H1 (cell line): ENCODE measurements at regions not wholly inside any gene's neighbourhood (a gene's known extent, or its start where the extent isn't known, plus 50 kb on each side); places are given as distances from the start of the nearest gene placed in this dataset.

ENCODE experiments used
- CTCF ChIA-PET: fragments of 300-600 bp; sonication (Branson Sonifier 250); formaldehyde crosslinking; loops from one replicate; lab custom pipeline; 2021; ENCODE audit not compliant: partially characterized antibody; lab: Charles Lee
- POLR2A ChIA-PET: fragments of 300-600 bp; sonication (Branson Sonifier 250); formaldehyde crosslinking; loops from one replicate; lab custom pipeline; 2021; ENCODE audit warnings: inconsistent platforms; ENCODE audit not compliant: partially characterized antibody; lab: Charles Lee
- DNase-seq, 2 experiments: peaks; one replicate each; pipeline versions ENCODE4 v3.0.0 to v3.0.0-alpha.2; 2010 to 2022; ENCODE audit warnings: low spot score in 2 of 2, low read depth in 1 of 2, mixed read lengths in 1 of 2
- FAIRE-seq: peaks from 2 replicates; lab custom pipeline; 2011; peaks lifted over from hg19 to GRCh38; lab: Jason Lieb, UNC
- H2AFZ ChIP-seq: 2 replicates; pipeline ENCODE4 v1.8.1; 2012; ENCODE audit warnings: low read length, inconsistent platforms
- H2AK5ac ChIP-seq: 2 replicates; pipeline ENCODE4 v1.6.1; 2013; ENCODE audit warnings: low read depth, low read length
- H2BK120ac ChIP-seq: replicated peaks from 2 replicates; pipeline ENCODE3; 2013; ENCODE audit warnings: low read depth, low read length, inconsistent platforms
- H2BK12ac ChIP-seq: 2 replicates; pipeline ENCODE4 v1.6.1; 2013; ENCODE audit warnings: low read depth, low read length
- H2BK15ac ChIP-seq: 2 replicates; pipeline ENCODE4 v1.6.1; 2013; ENCODE audit warnings: low read length
- H2BK20ac ChIP-seq: 2 replicates; pipeline ENCODE4 v1.6.1; 2013; ENCODE audit warnings: low read length
- H2BK5ac ChIP-seq: 2 replicates; pipeline ENCODE4 v1.6.1; 2013; ENCODE audit warnings: low read depth, low read length
- H3K14ac ChIP-seq: 2 replicates; pipeline ENCODE4 v1.6.1; 2013; ENCODE audit warnings: inconsistent platforms; ENCODE audit not compliant: insufficient read length
- H3K18ac ChIP-seq: 2 replicates; pipeline ENCODE4 v1.6.1; 2013; ENCODE audit warnings: low read length; ENCODE audit errors: extremely low read depth
- H3K23ac ChIP-seq: 2 replicates; pipeline ENCODE4 v1.6.1; 2013; ENCODE audit warnings: inconsistent platforms; ENCODE audit not compliant: insufficient read length
- H3K23me2 ChIP-seq: 2 replicates; pipeline ENCODE4 v1.6.1; 2013; ENCODE audit warnings: low read depth, low read length
- H3K27ac ChIP-seq: 2 replicates; pipeline ENCODE4 v1.6.1; 2011; ENCODE audit warnings: low read depth, low read length, inconsistent platforms
- H3K27me3 ChIP-seq, 4 experiments: replicated peaks in 1 of 4; 1 replicate in 1 of 4; 2 replicates in 3 of 4; pipeline versions ENCODE4 v1.6.1 to v1.8.1; 2011 to 2013; ENCODE audit warnings: low read length in 3 of 4, mild to moderate bottlenecking in 3 of 4, inconsistent platforms in 2 of 4, mixed read lengths in 2 of 4, moderate library complexity in 1 of 4; ENCODE audit not compliant: control insufficient read depth in 3 of 4, insufficient read depth in 3 of 4; ENCODE audit errors: extremely low read depth in 1 of 4
- H3K36me3 ChIP-seq, 4 experiments: 2 replicates each; pipeline versions ENCODE4 v1.6.1 to v1.8.1; 2011 to 2013; ENCODE audit warnings: mild to moderate bottlenecking in 4 of 4, low read length in 3 of 4, moderate library complexity in 2 of 4, control low read depth in 1 of 4, inconsistent platforms in 1 of 4; ENCODE audit not compliant: insufficient read depth in 4 of 4, control insufficient read depth in 2 of 4
- H3K4ac ChIP-seq: replicated peaks from 2 replicates; pipeline ENCODE3; 2013; ENCODE audit warnings: low read length, low read depth, mixed read lengths, inconsistent platforms; ENCODE audit not compliant: insufficient read length
- H3K4me1 ChIP-seq, 4 experiments: replicated peaks in 1 of 4; 1 replicate in 1 of 4; 2 replicates in 3 of 4; pipeline versions ENCODE4 v1.6.1 to v1.8.1; 2011 to 2013; ENCODE audit warnings: low read length in 3 of 4, inconsistent platforms in 2 of 4, mixed read lengths in 1 of 4; ENCODE audit not compliant: insufficient read depth in 4 of 4, control insufficient read depth in 3 of 4
- H3K4me2 ChIP-seq, 2 experiments: 2 replicates each; pipeline versions ENCODE4 v1.6.1 to v1.8.1; 2011 to 2013; ENCODE audit warnings: low read depth in 2 of 2, low read length in 2 of 2, control low read depth in 1 of 2, inconsistent platforms in 1 of 2, mild to moderate bottlenecking in 1 of 2; ENCODE audit not compliant: insufficient read depth in 1 of 2
- H3K4me3 ChIP-seq, 4 experiments: fragments of 200-600, 300-600 bp in 1 of 4; sonication (generic), shearing (Covaris generic), sonication (Bioruptor Twin) in 1 of 4; 2 replicates each; pipeline versions ENCODE4 v1.5.1 to v1.8.1; 2011 to 2016; ENCODE audit warnings: low read length in 4 of 4, low read depth in 3 of 4, control low read depth in 2 of 4, inconsistent platforms in 2 of 4, mild to moderate bottlenecking in 2 of 4, mixed read lengths in 1 of 4, moderate library complexity in 1 of 4; ENCODE audit not compliant: insufficient read depth in 2 of 4; ENCODE audit errors: extremely low read depth in 1 of 4
- H3K56ac ChIP-seq: replicated peaks from 2 replicates; pipeline ENCODE3; 2013; ENCODE audit warnings: low read depth, mild to moderate bottlenecking, mixed read lengths, low read length, inconsistent platforms; ENCODE audit not compliant: insufficient read length
- H3K79me1 ChIP-seq: 2 replicates; pipeline ENCODE4 v1.6.1; 2013; ENCODE audit warnings: low read depth, low read length, control low read depth
- H3K79me2 ChIP-seq, 2 experiments: 2 replicates each; pipeline versions ENCODE4 v1.6.1 to v1.8.1; 2012 to 2013; ENCODE audit warnings: low read length in 2 of 2, mild to moderate bottlenecking in 2 of 2, inconsistent platforms in 1 of 2; ENCODE audit not compliant: insufficient read depth in 2 of 2, control insufficient read depth in 1 of 2
- H3K9ac ChIP-seq, 4 experiments: replicated peaks in 1 of 4; 1 replicate in 1 of 4; 2 replicates in 3 of 4; pipeline versions ENCODE4 v1.6.1 to v1.8.1; 2011 to 2013; ENCODE audit warnings: low read depth in 3 of 4, low read length in 3 of 4, control low read depth in 2 of 4, mild to moderate bottlenecking in 2 of 4, moderate library complexity in 2 of 4, inconsistent platforms in 1 of 4; ENCODE audit errors: extremely low read depth in 1 of 4
- H3K9me3 ChIP-seq, 2 experiments: 2 replicates each; pipeline versions ENCODE4 v1.6.1 to v1.8.1; 2012 to 2013; ENCODE audit warnings: mild to moderate bottlenecking in 2 of 2, moderate library complexity in 2 of 2, control low read depth in 1 of 2, inconsistent platforms in 1 of 2, low read depth in 1 of 2, low read length in 1 of 2, mixed read lengths in 1 of 2; ENCODE audit not compliant: insufficient read depth in 2 of 2
- H4K20me1 ChIP-seq, 2 experiments: replicated peaks in 1 of 2; 2 replicates each; pipeline versions ENCODE3 to v1.8.1; 2011 to 2013; ENCODE audit warnings: inconsistent platforms in 2 of 2, low read length in 2 of 2, mild to moderate bottlenecking in 1 of 2; ENCODE audit not compliant: insufficient read depth in 2 of 2, control insufficient read depth in 1 of 2
- H4K5ac ChIP-seq: 2 replicates; pipeline ENCODE4 v1.6.1; 2013; ENCODE audit warnings: low read length, low read depth, mixed read lengths, inconsistent platforms; ENCODE audit not compliant: insufficient read length
- H4K8ac ChIP-seq: 2 replicates; pipeline ENCODE4 v1.8.0; 2013; ENCODE audit warnings: mild to moderate bottlenecking, moderate library complexity, low read length, inconsistent platforms; ENCODE audit not compliant: insufficient read depth; ENCODE audit errors: extremely low read depth
- H4K91ac ChIP-seq: replicated peaks from 2 replicates; pipeline ENCODE3; 2013; ENCODE audit warnings: low read length, mixed read lengths, inconsistent platforms; ENCODE audit not compliant: insufficient read length
- BRCA1 ChIP-seq: IDR thresholded peaks from 2 replicates; pipeline ENCODE4 v1.6.1; 2012; ENCODE audit warnings: low read depth, low read length, improper control_type of control experiment
- CBX5 ChIP-seq: fragments of 300-800, 300-1000 bp; sonication (generic); IDR thresholded peaks from 2 replicates; pipeline ENCODE4 v1.7.1; 2016; ENCODE audit warnings: antibody characterized with exemption, low read length, low read depth
- CHD2 ChIP-seq: IDR thresholded peaks from 2 replicates; pipeline ENCODE4 v1.6.1; 2012; ENCODE audit warnings: low read length, improper control_type of control experiment
- CREB1 ChIP-seq: IDR thresholded peaks from 2 replicates; pipeline ENCODE4 v1.6.1; 2012; ENCODE audit warnings: inconsistent platforms
- HDAC2 ChIP-seq, 2 experiments: fragments of 300-600 bp in 1 of 2; sonication (generic) in 1 of 2; IDR thresholded peaks; 2 replicates each; pipeline ENCODE4 v1.6.1; 2011 to 2012; ENCODE audit warnings: low read depth in 2 of 2, low read length in 2 of 2, mild to moderate bottlenecking in 2 of 2, moderate library complexity in 2 of 2, borderline replicate concordance in 1 of 2, inconsistent platforms in 1 of 2
- HDAC6 ChIP-seq: IDR thresholded peaks from one replicate; pipeline ENCODE4 v1.7.1; 2012; ENCODE audit warnings: low read depth, mild to moderate bottlenecking, inconsistent platforms, low read length, moderate library complexity
- NRF1 ChIP-seq: IDR thresholded peaks from 2 replicates; pipeline ENCODE4 v1.6.1; 2011; ENCODE audit warnings: mild to moderate bottlenecking, low read depth, low read length, improper control_type of control experiment
- POLR2AphosphoS5 ChIP-seq: IDR thresholded peaks from 2 replicates; pipeline ENCODE4 v1.6.1; 2011; ENCODE audit warnings: low read depth, low read length
- SRF ChIP-seq: IDR thresholded peaks from 2 replicates; pipeline ENCODE4 v1.6.1; 2011; ENCODE audit warnings: mild to moderate bottlenecking, low read depth, low read length, moderate library complexity
- TAF1 ChIP-seq: IDR thresholded peaks from 2 replicates; pipeline ENCODE4 v1.6.1; 2011; ENCODE audit warnings: mild to moderate bottlenecking, low read depth, low read length
- TAF7 ChIP-seq: optimal IDR thresholded peaks from 2 replicates; pipeline ENCODE3; 2011; ENCODE audit warnings: low read depth, mild to moderate bottlenecking, inconsistent platforms, low read length, moderate library complexity, borderline replicate concordance
- TEAD4 ChIP-seq: IDR thresholded peaks from 2 replicates; pipeline ENCODE4 v1.6.1; 2012; ENCODE audit warnings: low read depth, low read length, inconsistent platforms, mixed read lengths
- ZNF274 ChIP-seq: IDR thresholded peaks from 2 replicates; pipeline ENCODE4 v1.7.0; 2012; ENCODE audit warnings: low read length, borderline replicate concordance; ENCODE audit errors: extremely low read depth
- WGBS, 2 experiments: shearing (Covaris generic) in 1 of 2; methylation state at CpG; one replicate each; pipeline versions ENCODE4 v1.1.6 to v1.1.7; 2013 to 2015; ENCODE audit warnings: low lambda C conversion rate in 2 of 2, mixed read lengths in 2 of 2, inconsistent platforms in 1 of 2, low coverage in 1 of 2, missing lambda C conversion rate in 1 of 2; ENCODE audit not compliant: insufficient replicate concordance in 2 of 2, insufficient coverage in 1 of 2, insufficient read length in 1 of 2; ENCODE audit errors: extremely low coverage in 1 of 2, missing lambda C conversion rate in 1 of 2; 5-methylcytosine and 5-hydroxymethylcytosine counted together
- TF ChIP-seq, protein P1 (sequence below): IDR thresholded peaks from 2 replicates; pipeline ENCODE4 v1.6.1; 2012; ENCODE audit warnings: low read length, inconsistent platforms

DNA sequence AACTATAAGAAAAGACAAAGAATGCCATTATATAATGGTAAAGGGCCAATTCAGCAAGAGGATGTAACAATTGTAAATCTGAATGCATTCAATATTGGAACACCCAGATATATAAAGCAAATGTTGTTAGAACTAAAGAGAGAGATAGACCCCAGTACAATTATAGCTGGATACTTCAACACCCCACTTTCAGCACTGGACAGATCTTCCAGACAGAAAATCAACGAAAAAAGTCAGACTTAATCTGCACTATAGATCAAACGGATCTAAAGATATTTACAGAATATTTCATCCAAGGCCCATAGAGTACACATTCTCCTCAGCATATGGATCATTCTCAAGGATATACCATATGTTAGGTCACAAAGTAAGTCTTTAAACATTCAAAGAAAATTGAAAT is 194.6 kb upstream of the DACH1 start:
- Histone ChIP-seq H3K79me1 (no peaks in the 10 kb centered on the region), H3K23ac (no peak overlapping the region), H3K9ac (no peak overlapping the region), H3K14ac (no peak overlapping the region), H3K9me3 (no peaks in the 10 kb centered on the region), H4K91ac (no peak overlapping the region), H2BK20ac (no peak overlapping the region), H4K8ac (no peak overlapping the region), H3K27me3 (peaks cover 0 to 2% (median 0%) of the 10 kb centered on the region in 4 experiments; a peak in 1 of 7 replicates), H2AFZ (no peak overlapping the region), H3K18ac (no peak overlapping the region), H3K4me2 (no peak overlapping the region), H4K5ac (no peak overlapping the region), H4K20me1 (no peaks in the 10 kb centered on the region), H2BK5ac (no peak overlapping the region), H3K79me2 (no peaks in the 10 kb centered on the region), H3K4ac (no peak overlapping the region), H3K4me3 (no peak overlapping the region), H3K36me3 (no peaks in the 10 kb centered on the region), H3K23me2 (no peaks in the 10 kb centered on the region), H3K4me1 (peaks cover 0 to 6% (median 3%) of the 10 kb centered on the region in 4 experiments; a peak in 3 of 7 replicates), H2BK120ac (no peak overlapping the region), H3K56ac (no peak overlapping the region), H2AK5ac (no peak overlapping the region), H2BK12ac (no peak overlapping the region), H3K27ac (no peak overlapping the region), H2BK15ac (no peak overlapping the region)
- 94% methylated on average over 2 of the region's 2 CpGs; no CpG with 5 or more reads in 1 of the 2 experiments for WGBS, 2 experiments
- ChIA-PET CTCF (no interaction called here), POLR2A (no interaction called here)
- FAIRE-seq, result no peak
- no peak for DNase-seq
- TF ChIP-seq TAF1 (no peak), NRF1 (no peak), HDAC2 (IDR thresholded peaks at IDR 0.05; ENCODE audit: borderline replicate concordance in 1 of 2, low read depth in 2 of 2, low read length in 2 of 2) (no peak), CBX5 (no peak), ZNF274 (no peak), SRF (no peak), HDAC6 (no peak), CHD2 (no peak), TEAD4 (no peak), TAF7 (no peak), POLR2AphosphoS5 (no peak), CREB1 (no peak), BRCA1 (no peak)
- TF ChIP-seq, protein P1, sequence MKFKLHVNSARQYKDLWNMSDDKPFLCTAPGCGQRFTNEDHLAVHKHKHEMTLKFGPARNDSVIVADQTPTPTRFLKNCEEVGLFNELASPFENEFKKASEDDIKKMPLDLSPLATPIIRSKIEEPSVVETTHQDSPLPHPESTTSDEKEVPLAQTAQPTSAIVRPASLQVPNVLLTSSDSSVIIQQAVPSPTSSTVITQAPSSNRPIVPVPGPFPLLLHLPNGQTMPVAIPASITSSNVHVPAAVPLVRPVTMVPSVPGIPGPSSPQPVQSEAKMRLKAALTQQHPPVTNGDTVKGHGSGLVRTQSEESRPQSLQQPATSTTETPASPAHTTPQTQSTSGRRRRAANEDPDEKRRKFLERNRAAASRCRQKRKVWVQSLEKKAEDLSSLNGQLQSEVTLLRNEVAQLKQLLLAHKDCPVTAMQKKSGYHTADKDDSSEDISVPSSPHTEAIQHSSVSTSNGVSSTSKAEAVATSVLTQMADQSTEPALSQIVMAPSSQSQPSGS, result no peak
